ENCODE measurements at regions not wholly inside any gene's neighbourhood (a gene's known extent, or its start where the extent isn't known, plus 50 kb on each side); places are given as distances from the start of the nearest gene placed in this dataset.
"Not testable (repeated sequence)": the region's sequence is repeated elsewhere in the genome, so short reads cannot be mapped to it uniquely, and the experiment has no call there.

DNA sequence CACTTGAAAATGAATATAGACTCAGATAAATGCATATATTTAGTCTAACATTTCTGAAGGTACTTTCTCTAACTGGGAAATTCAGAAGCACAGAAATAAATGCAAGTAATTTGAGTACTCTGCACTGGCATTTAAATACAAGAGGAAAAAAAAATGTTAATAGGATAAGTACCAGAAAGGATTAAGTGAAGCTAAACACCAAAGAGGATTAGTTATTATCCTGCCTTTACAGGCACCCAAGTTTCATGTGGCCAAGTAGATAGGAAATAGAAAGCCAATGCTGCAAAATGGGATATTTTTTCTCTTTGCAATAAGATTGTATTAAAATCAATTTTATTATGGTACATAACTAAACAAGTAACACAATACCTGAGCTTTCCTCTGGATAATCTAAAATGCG lies 762.5 kb downstream of the PCDH7 start:
- Histone ChIP-seq H3K9me3 (ENCODE audit: insufficient read depth, low read depth, low read length) (no peaks in the 10 kb centered on the region), H2AFZ (ENCODE audit: low read length) (no peak overlapping the region), H3K36me3 (ENCODE audit: insufficient read depth, low read length) (no peaks in the 10 kb centered on the region), H3K9me2 (replicated peaks; ENCODE audit: low read depth, low read length) (no peaks in the 10 kb centered on the region; the same call in 1 of the 2 replicates), H4K20me1 (ENCODE audit: insufficient read depth, low read length, poor library complexity, severe bottlenecking) (no peaks in the 10 kb centered on the region), H3K4me1 (ENCODE audit: insufficient read depth, low read length, poor library complexity, severe bottlenecking) (no peaks in the 10 kb centered on the region), H3F3A (ENCODE audit: low read depth) (no peaks in the 10 kb centered on the region), H3K9ac (ENCODE audit: low read depth, low read length, poor library complexity, severe bottlenecking) (no peak overlapping the region), H3K79me2 (ENCODE audit: insufficient read depth, low read length) (no peaks in the 10 kb centered on the region), H3K4me3 (ENCODE audit: low read length, poor library complexity, severe bottlenecking) (no peak overlapping the region), H3K4me2 (ENCODE audit: low read depth, low read length, poor library complexity, severe bottlenecking) (no peak overlapping the region), H3K27me3 (ENCODE audit: insufficient read depth, low read length, poor library complexity, severe bottlenecking) (no peaks in the 10 kb centered on the region)
- TF ChIP-seq, protein P1, sequence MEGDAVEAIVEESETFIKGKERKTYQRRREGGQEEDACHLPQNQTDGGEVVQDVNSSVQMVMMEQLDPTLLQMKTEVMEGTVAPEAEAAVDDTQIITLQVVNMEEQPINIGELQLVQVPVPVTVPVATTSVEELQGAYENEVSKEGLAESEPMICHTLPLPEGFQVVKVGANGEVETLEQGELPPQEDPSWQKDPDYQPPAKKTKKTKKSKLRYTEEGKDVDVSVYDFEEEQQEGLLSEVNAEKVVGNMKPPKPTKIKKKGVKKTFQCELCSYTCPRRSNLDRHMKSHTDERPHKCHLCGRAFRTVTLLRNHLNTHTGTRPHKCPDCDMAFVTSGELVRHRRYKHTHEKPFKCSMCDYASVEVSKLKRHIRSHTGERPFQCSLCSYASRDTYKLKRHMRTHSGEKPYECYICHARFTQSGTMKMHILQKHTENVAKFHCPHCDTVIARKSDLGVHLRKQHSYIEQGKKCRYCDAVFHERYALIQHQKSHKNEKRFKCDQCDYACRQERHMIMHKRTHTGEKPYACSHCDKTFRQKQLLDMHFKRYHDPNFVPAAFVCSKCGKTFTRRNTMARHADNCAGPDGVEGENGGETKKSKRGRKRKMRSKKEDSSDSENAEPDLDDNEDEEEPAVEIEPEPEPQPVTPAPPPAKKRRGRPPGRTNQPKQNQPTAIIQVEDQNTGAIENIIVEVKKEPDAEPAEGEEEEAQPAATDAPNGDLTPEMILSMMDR (conservative IDR thresholded peaks at IDR 0.05; ENCODE audit: low read length): no peak
- TF ChIP-seq EZH2phosphoT487 (IDR thresholded peaks at IDR 0.05; ENCODE audit: borderline replicate concordance): no peak

DNA sequence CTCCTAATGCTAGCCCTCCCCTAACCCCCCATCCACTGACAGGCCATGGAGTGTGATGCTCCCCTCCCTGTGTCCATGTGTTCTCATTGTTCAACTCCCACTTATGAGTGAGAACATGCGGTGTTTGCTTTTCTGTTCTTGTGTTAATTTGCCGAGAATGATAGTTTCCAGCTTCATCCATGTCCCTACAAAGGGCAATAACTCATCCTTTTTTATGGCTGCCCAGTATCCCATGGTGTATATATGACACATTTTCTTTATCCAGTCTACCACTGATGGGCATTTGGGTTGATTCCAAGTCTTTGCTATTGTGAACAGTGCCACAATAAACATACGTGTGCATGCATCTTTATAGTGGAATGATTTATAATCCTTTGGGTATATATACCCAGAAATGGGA lies 779.0 kb downstream of the PCDH7 start:
- H4K20me1 ChIP-seq (ENCODE audit: insufficient read depth, low read length, poor library complexity, severe bottlenecking); H3K4me2 ChIP-seq (ENCODE audit: low read depth, low read length, poor library complexity, severe bottlenecking); H3K9me2 ChIP-seq (replicated peaks; ENCODE audit: low read depth, low read length); H3K27me3 ChIP-seq (ENCODE audit: insufficient read depth, low read length, poor library complexity, severe bottlenecking); H3K9me3 ChIP-seq (ENCODE audit: insufficient read depth, low read depth, low read length); H3K36me3 ChIP-seq (ENCODE audit: insufficient read depth, low read length); H3K4me3 ChIP-seq (ENCODE audit: low read length, poor library complexity, severe bottlenecking); H3K9ac ChIP-seq (ENCODE audit: low read depth, low read length, poor library complexity, severe bottlenecking); H3K4me1 ChIP-seq (ENCODE audit: insufficient read depth, low read length, poor library complexity, severe bottlenecking); H3F3A ChIP-seq (ENCODE audit: low read depth); H3K79me2 ChIP-seq (ENCODE audit: insufficient read depth, low read length); H2AFZ ChIP-seq (ENCODE audit: low read length): not testable (repeated sequence)

DNA sequence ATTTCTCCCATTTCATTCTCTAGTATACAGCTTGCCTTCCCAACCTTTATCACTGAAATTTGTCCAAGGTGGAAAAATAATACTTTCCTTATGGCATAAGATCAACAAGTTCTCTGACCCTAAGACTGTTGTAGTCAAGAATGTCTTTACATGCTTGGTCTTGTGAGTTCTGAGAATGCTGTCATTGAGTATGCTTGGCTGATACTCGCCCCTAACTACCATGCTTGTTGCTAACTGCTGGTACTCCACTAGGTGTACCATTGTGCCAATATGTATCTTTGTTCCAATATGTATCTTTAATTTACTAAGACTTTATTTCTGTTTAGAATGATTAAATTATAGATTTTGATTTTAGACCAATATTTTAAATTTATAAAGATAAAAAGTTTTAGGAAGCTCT lies 796.4 kb downstream of the PCDH7 start:
- no peak for TF ChIP-seq EZH2phosphoT487 (IDR thresholded peaks at IDR 0.05; ENCODE audit: borderline replicate concordance)
- TF ChIP-seq, protein P1 (conservative IDR thresholded peaks at IDR 0.05; ENCODE audit: low read length): no peak
- Histone ChIP-seq H4K20me1 (ENCODE audit: insufficient read depth, low read length, poor library complexity, severe bottlenecking) (no peaks in the 10 kb centered on the region), H3K4me1 (ENCODE audit: insufficient read depth, low read length, poor library complexity, severe bottlenecking) (no peaks in the 10 kb centered on the region)

DNA sequence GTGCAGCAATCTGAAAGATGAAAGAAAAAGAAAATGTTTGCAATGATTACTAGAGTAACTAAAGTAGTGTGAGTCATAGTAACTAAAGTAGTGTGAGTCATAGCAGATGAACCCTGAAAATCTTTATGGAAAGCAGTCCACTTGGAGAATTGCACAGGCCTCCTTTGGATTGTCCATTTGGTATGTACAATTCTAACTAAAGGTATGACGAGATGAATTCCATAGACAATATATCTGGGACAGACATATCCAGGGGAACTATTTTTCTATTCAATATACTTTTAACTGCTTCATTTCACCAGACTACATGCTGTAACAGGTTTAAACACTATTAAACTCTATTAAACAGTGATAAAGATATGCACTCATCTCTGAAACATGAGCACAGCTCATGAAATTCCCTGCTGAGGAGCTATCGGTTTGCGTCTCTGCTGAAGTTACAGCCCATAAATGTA lies 798.7 kb downstream of the PCDH7 start:
- no peaks in the 10 kb centered on the region for H3K36me3 ChIP-seq (ENCODE audit: insufficient read depth, low read length)
- no peak overlapping the region for H3K9ac ChIP-seq (ENCODE audit: low read depth, low read length, poor library complexity, severe bottlenecking)
- no peak overlapping the region for H3K4me2 ChIP-seq (ENCODE audit: low read depth, low read length, poor library complexity, severe bottlenecking)

More for the DNA sequence above, 796.4 kb downstream of the PCDH7 start:
- Histone ChIP-seq H3K9me3 (ENCODE audit: insufficient read depth, low read depth, low read length) (no peaks in the 10 kb centered on the region), H3K9me2 (replicated peaks; ENCODE audit: low read depth, low read length) (no peaks in the 10 kb centered on the region), H3K4me2 (ENCODE audit: low read depth, low read length, poor library complexity, severe bottlenecking) (no peak overlapping the region), H3K9ac (ENCODE audit: low read depth, low read length, poor library complexity, severe bottlenecking) (no peak overlapping the region), H3F3A (ENCODE audit: low read depth) (no peaks in the 10 kb centered on the region), H3K4me3 (ENCODE audit: low read length, poor library complexity, severe bottlenecking) (no peak overlapping the region), H3K36me3 (ENCODE audit: insufficient read depth, low read length) (no peaks in the 10 kb centered on the region), H3K79me2 (ENCODE audit: insufficient read depth, low read length) (no peaks in the 10 kb centered on the region), H2AFZ (ENCODE audit: low read length) (no peak overlapping the region), H3K27me3 (ENCODE audit: insufficient read depth, low read length, poor library complexity, severe bottlenecking) (no peaks in the 10 kb centered on the region)

More for the DNA sequence above, 798.7 kb downstream of the PCDH7 start:
- Histone ChIP-seq H3K9me3 (ENCODE audit: insufficient read depth, low read depth, low read length) (no peaks in the 10 kb centered on the region), H4K20me1 (ENCODE audit: insufficient read depth, low read length, poor library complexity, severe bottlenecking) (no peaks in the 10 kb centered on the region), H3K4me1 (ENCODE audit: insufficient read depth, low read length, poor library complexity, severe bottlenecking) (no peaks in the 10 kb centered on the region), H3F3A (ENCODE audit: low read depth) (no peaks in the 10 kb centered on the region), H3K4me3 (ENCODE audit: low read length, poor library complexity, severe bottlenecking) (no peak overlapping the region), H2AFZ (ENCODE audit: low read length) (no peak overlapping the region), H3K9me2 (replicated peaks; ENCODE audit: low read depth, low read length) (no peaks in the 10 kb centered on the region), H3K27me3 (ENCODE audit: insufficient read depth, low read length, poor library complexity, severe bottlenecking) (no peaks in the 10 kb centered on the region), H3K79me2 (ENCODE audit: insufficient read depth, low read length) (no peaks in the 10 kb centered on the region)
- TF ChIP-seq EZH2phosphoT487 (IDR thresholded peaks at IDR 0.05; ENCODE audit: borderline replicate concordance): no peak
- TF ChIP-seq, protein P1 (conservative IDR thresholded peaks at IDR 0.05; ENCODE audit: low read length): no peak

Measured in Loucy (cell line).